PC-9 (cell line): ENCODE measurements at regions not wholly inside any gene's neighbourhood (a gene's known extent, or its start where the extent isn't known, plus 50 kb on each side); places are given as distances from the start of the nearest gene placed in this dataset.

Experiments
- CTCF ChIP-seq: fragments of 200-600 bp; sonication (generic); conservative IDR thresholded peaks from 2 replicates; pipeline ENCODE4 v1.6.1; 2017; ENCODE audit warnings: mixed run types, antibody characterized with exemption, mild to moderate bottlenecking, moderate library complexity
- EZH2 ChIP-seq: fragments of 200-600 bp; sonication (generic); IDR thresholded peaks from 2 replicates; pipeline ENCODE4 v1.8.0; 2017; ENCODE audit warnings: antibody characterized with exemption, low read depth

GRCh38 chr6:150529646-150530045, 70.0 kb upstream of the PLEKHG1 start:
- TF ChIP-seq CTCF (no peak), EZH2 (no peak)
